ENCODE measurements at regions not wholly inside any gene's neighbourhood (a gene's known extent, or its start where the extent isn't known, plus 50 kb on each side); places are given as distances from the start of the nearest gene placed in this dataset.

DNA sequence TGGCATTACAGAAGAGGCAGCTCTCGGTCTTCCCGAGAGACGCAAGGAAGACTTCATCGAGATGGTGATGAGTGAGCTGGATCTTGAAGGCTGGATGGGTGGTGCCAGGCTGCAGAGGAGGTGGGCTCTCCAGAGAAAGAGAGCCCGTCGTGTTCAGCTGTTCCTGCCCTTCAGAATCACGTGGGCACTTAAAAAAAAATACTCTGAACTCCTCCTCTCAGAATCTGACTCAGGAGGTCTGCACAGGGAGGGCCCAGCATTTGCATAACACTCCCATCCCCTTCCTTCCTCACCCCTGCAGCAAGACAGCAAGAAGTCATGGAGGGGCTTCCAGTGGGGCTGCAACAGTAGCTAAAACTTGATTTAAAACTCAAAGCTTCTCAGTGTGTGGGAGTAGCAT, 203.0 kb downstream of the ATPSCKMT start:
- TF ChIP-seq ESRRG (CRISPR knock-in tag; IDR thresholded peaks at IDR 0.05) (no peak), PPARA (CRISPR knock-in tag; IDR thresholded peaks at IDR 0.05; ENCODE audit: borderline replicate concordance) (no peak), ZFP3 (CRISPR knock-in tag; IDR thresholded peaks at IDR 0.05) (no peak), SNAI2 (CRISPR knock-in tag; IDR thresholded peaks at IDR 0.05) (no peak), TOX (CRISPR knock-in tag; IDR thresholded peaks at IDR 0.05; ENCODE audit: borderline replicate concordance) (no peak), ZC3H10 (CRISPR knock-in tag; IDR thresholded peaks at IDR 0.05) (no peak)
- TF ChIP-seq, protein P1, sequence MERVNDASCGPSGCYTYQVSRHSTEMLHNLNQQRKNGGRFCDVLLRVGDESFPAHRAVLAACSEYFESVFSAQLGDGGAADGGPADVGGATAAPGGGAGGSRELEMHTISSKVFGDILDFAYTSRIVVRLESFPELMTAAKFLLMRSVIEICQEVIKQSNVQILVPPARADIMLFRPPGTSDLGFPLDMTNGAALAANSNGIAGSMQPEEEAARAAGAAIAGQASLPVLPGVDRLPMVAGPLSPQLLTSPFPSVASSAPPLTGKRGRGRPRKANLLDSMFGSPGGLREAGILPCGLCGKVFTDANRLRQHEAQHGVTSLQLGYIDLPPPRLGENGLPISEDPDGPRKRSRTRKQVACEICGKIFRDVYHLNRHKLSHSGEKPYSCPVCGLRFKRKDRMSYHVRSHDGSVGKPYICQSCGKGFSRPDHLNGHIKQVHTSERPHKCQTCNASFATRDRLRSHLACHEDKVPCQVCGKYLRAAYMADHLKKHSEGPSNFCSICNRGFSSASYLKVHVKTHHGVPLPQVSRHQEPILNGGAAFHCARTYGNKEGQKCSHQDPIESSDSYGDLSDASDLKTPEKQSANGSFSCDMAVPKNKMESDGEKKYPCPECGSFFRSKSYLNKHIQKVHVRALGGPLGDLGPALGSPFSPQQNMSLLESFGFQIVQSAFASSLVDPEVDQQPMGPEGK (CRISPR knock-in tag; IDR thresholded peaks at IDR 0.05; ENCODE audit: borderline replicate concordance): no peak
- ATAC-seq: no peak

GRCh38 chr5:10045376-10045775, 204.3 kb downstream of the ATPSCKMT start:
- ATAC-seq: no peak
- no peak for TF ChIP-seq CSDC2 (CRISPR knock-in tag; IDR thresholded peaks at IDR 0.05)
- no peak for TF ChIP-seq ZNF70 (CRISPR knock-in tag; IDR thresholded peaks at IDR 0.05)
- no peak for TF ChIP-seq OSR1 (CRISPR knock-in tag; IDR thresholded peaks at IDR 0.05)
- no peak for TF ChIP-seq SNAI2 (CRISPR knock-in tag; IDR thresholded peaks at IDR 0.05)
- TF ChIP-seq ZNF8 (CRISPR knock-in tag; IDR thresholded peaks at IDR 0.05): no peak
- no peak for TF ChIP-seq POU6F1 (CRISPR knock-in tag; IDR thresholded peaks at IDR 0.05; ENCODE audit: borderline replicate concordance, low read depth)
- no peak for TF ChIP-seq TSHZ2 (CRISPR knock-in tag; IDR thresholded peaks at IDR 0.05)
- TF ChIP-seq ZC3H10 (CRISPR knock-in tag; IDR thresholded peaks at IDR 0.05): no peak

- TF ChIP-seq CSDC2 (CRISPR knock-in tag; IDR thresholded peaks at IDR 0.05): no peak
- TF ChIP-seq ZFP3 (CRISPR knock-in tag; IDR thresholded peaks at IDR 0.05): no peak
- TF ChIP-seq GLIS3 (CRISPR knock-in tag; IDR thresholded peaks at IDR 0.05): no peak
- TF ChIP-seq ZNF70 (CRISPR knock-in tag; IDR thresholded peaks at IDR 0.05): no peak
- no peak for TF ChIP-seq OSR1 (CRISPR knock-in tag; IDR thresholded peaks at IDR 0.05)
- TF ChIP-seq TSHZ2 (CRISPR knock-in tag; IDR thresholded peaks at IDR 0.05): no peak
- TF ChIP-seq TCF4 (CRISPR knock-in tag; IDR thresholded peaks at IDR 0.05; ENCODE audit: borderline replicate concordance): no peak
- no peak for TF ChIP-seq BACH2 (CRISPR knock-in tag; IDR thresholded peaks at IDR 0.05; ENCODE audit: borderline replicate concordance)
- TF ChIP-seq POU6F1 (CRISPR knock-in tag; IDR thresholded peaks at IDR 0.05; ENCODE audit: borderline replicate concordance, low read depth): no peak
- no peak for TF ChIP-seq PPARA (CRISPR knock-in tag; IDR thresholded peaks at IDR 0.05; ENCODE audit: borderline replicate concordance)
- TF ChIP-seq SNAI2 (CRISPR knock-in tag; IDR thresholded peaks at IDR 0.05): no peak
- no peak for TF ChIP-seq ESRRG (CRISPR knock-in tag; IDR thresholded peaks at IDR 0.05)
- no peak for TF ChIP-seq ZFP30 (CRISPR knock-in tag; IDR thresholded peaks at IDR 0.05)
- no peak for TF ChIP-seq ISL1 (CRISPR knock-in tag; IDR thresholded peaks at IDR 0.05)
- TF ChIP-seq CSRNP3 (CRISPR knock-in tag; IDR thresholded peaks at IDR 0.05): no peak
- ATAC-seq: no peak
Observed at GRCh38 chr5:10036136-10036815, 213.4 kb downstream of the ATPSCKMT start.

Measured in SK-N-SH treated with all-trans-retinoic acid at 6 μM for 48 hours (cell line).